Hippocampal formation (tissue), 2 donors: ENCODE measurements at regions not wholly inside any gene's neighbourhood (a gene's known extent, or its start where the extent isn't known, plus 50 kb on each side); places are given as distances from the start of the nearest gene placed in this dataset.

Experiments
- DNase-seq, 2 donors: peaks; one replicate each; lab custom pipeline; 2025; lab: John Stamatoyannopoulos, UW

DNA sequence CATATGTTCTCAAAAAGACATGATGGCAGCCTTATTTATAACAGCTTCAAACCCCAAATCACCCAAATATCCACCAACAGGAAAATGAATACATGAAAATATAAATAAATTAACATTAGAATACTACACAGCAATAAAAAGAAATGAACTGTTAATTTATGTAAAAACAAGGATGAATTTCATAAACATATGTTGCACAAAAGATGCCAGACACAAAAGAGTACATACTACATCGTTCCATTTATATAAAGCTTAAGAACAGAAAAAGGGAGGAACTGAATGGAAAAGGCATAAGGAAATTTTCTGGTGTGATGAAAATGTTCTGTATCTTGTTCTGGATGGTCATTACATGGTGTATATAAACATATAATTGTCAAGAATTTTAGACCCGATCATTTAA lies 69.9 kb upstream of the TUSC7 start:
- no peak for DNase-seq

DNA sequence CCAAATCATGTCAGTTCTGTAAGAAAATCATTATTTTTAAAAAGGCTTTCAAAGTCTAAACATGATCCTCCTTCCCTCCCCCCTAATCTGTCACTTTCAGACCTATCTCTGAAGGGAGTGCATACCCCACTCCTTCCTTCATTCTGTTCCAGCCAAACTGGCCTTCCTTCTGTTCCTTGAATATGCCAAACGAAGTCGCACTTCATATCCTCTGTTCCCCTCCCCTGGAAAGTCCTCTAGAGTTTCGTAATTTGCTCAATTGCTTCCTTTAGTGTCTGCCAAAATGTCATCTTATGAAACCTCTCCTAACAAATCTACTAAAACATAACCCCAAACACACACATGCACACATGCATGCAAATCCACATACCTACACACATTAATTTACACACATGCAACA lies 69.5 kb upstream of the TUSC7 start:
- no peak for DNase-seq

DNA sequence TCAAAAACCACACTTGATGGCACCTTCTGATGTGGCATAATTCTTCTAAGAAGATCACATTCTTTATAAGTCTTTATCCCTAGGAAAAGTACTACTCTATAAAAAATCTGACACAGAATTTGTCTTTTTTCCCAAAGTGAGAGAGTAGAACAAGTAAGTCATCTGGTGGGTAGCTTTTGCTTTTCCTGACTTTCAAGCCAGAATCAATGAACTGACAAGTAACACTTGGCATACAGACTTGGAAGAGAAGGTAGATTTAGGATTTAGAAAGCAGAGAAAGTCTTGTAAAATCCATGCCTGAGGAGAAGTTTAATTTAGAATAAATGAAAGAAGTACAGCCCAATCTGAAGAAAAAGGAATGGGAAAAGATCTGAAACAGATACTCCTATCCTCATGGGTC lies 66.6 kb upstream of the TUSC7 start:
- no peak for DNase-seq

DNA sequence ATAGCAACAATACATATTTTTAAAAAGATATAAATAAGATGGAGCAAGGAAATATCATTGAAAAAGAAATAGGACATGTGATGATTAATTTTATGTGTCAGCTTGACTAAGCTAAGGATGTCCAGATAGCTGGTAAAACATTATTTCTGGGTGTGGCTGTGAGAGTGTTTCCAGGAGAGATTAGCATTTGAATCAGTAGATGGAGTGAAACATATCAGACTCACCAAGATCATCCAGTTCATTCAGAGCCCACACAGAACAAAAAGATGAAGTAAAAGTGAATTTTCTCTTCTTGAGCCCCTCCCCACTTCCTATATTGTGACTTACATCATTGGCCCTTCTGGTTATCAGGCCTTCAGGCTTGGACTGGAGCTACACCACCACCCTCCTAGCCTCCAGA lies 61.6 kb upstream of the TUSC7 start:
- no peak for DNase-seq
